GM18505 (cell line): ENCODE measurements at regions not wholly inside any gene's neighbourhood (a gene's known extent, or its start where the extent isn't known, plus 50 kb on each side); places are given as distances from the start of the nearest gene placed in this dataset.

Experiments
- ATAC-seq: cut with Tn5 transposase; IDR thresholded peaks from one replicate; pipeline ENCODE4 v1.9.1; 2021; ENCODE audit not compliant: unreplicated experiment
- POLR2A ChIP-seq: IDR thresholded peaks from 4 replicates; pipeline ENCODE4 v1.6.1; 2011; ENCODE audit warnings: borderline replicate concordance; ENCODE audit not compliant: insufficient read depth, insufficient read length; ENCODE audit errors: extremely low read depth

- ATAC-seq, result no peak
- TF ChIP-seq POLR2A, result no peak
Measured at GRCh38 chr2:44825702-44826101, 115.8 kb upstream of the SIX3 start.

GRCh38 chr2:44826601-44827000 is 114.9 kb upstream of the SIX3 start:
- no peak for TF ChIP-seq POLR2A
- no peak for ATAC-seq

- no peak for TF ChIP-seq POLR2A
- no peak for ATAC-seq
Measured at GRCh38 chr2:44829771-44830170, 111.7 kb upstream of the SIX3 start.

- TF ChIP-seq POLR2A, result no peak
- peak; percentile 46 for ATAC-seq
Measured at GRCh38 chr2:44833171-44834069, 108.1 kb upstream of the SIX3 start.

GRCh38 chr2:44834656-44835055 is 106.8 kb upstream of the SIX3 start:
- ATAC-seq, result no peak

GRCh38 chr2:44836174-44836573 is 105.3 kb upstream of the SIX3 start:
- peak; percentile 45 for ATAC-seq
- TF ChIP-seq POLR2A, result no peak

More at GRCh38 chr2:44834656-44835055, 106.8 kb upstream of the SIX3 start:
- TF ChIP-seq POLR2A, result no peak

- TF ChIP-seq POLR2A, result no peak
- ATAC-seq, result no peak
Measured at GRCh38 chr2:44836916-44837315, 104.6 kb upstream of the SIX3 start.

- TF ChIP-seq POLR2A, result no peak
- no peak for ATAC-seq
Measured at GRCh38 chr2:44838116-44838790, 103.2 kb upstream of the SIX3 start.

- no peak for TF ChIP-seq POLR2A
- ATAC-seq, result no peak
Measured at GRCh38 chr2:44839370-44839769, 102.1 kb upstream of the SIX3 start.

- no peak for ATAC-seq
- TF ChIP-seq POLR2A, result no peak
Measured at GRCh38 chr2:44839771-44840502, 101.6 kb upstream of the SIX3 start.

- TF ChIP-seq POLR2A, result no peak
- no peak for ATAC-seq
Measured at GRCh38 chr2:44840503-44840850, 101.0 kb upstream of the SIX3 start.

- no peak for TF ChIP-seq POLR2A
Measured at GRCh38 chr2:44843086-44843485, 98.4 kb upstream of the SIX3 start.

GRCh38 chr2:44843641-44844310 is 97.7 kb upstream of the SIX3 start:
- no peak for ATAC-seq
- TF ChIP-seq POLR2A, result no peak

More at GRCh38 chr2:44843086-44843485, 98.4 kb upstream of the SIX3 start:
- ATAC-seq, result no peak
